ENCODE measurements at regions not wholly inside any gene's neighbourhood (a gene's known extent, or its start where the extent isn't known, plus 50 kb on each side); places are given as distances from the start of the nearest gene placed in this dataset.
"Not testable (repeated sequence)": the region's sequence is repeated elsewhere in the genome, so short reads cannot be mapped to it uniquely, and the experiment has no call there.

- DNase-seq, result no peak
Measured at GRCh38 chr1:188669728-188670382, 1807.8 kb downstream of the BRINP3 start.

DNA sequence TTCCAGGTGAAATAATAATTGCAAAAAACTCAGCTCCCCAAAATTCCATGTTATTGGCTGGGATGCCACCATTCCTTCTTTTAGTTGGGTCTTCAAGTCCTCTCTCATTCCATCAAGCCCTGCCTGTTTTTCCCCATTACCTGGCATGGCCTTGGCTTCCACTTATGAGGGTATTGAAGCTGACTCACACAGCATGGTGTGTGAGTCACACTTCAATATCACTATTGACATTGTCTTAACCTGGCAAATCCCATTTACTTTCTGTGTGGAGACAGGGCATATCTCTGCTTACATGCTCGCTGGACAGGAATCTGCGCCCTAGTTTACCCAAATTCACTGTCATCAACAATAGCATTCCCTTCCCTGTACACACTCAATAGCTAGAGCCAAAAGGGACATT lies 1806.8 kb downstream of the BRINP3 start:
- no peak for DNase-seq

- DNase-seq, result no peak
Measured at GRCh38 chr1:188672153-188672552, 1805.5 kb downstream of the BRINP3 start.

DNA sequence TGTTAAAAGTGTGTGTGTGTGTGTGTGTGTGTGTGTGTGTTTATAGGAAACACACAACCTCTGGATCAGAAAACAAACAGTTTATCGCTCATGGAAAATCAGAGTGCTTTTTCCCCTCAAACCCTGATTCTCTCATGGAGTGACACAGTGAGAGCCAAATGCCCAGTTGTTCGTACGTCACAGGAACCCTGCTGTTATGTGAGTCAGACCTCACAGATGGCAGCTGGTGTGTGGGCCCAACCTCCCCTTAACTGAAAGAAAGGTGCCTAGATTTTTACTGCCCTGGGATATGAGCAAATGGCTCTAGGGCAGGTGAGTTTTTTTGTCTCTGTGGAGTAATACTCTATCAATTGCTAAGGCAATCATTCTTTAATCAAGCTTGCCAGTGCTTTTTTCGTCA lies 1788.1 kb downstream of the BRINP3 start:
- DNase-seq, result no peak

GRCh38 chr1:188700116-188700515 lies 1777.5 kb downstream of the BRINP3 start:
- DNase-seq, result no peak

DNA sequence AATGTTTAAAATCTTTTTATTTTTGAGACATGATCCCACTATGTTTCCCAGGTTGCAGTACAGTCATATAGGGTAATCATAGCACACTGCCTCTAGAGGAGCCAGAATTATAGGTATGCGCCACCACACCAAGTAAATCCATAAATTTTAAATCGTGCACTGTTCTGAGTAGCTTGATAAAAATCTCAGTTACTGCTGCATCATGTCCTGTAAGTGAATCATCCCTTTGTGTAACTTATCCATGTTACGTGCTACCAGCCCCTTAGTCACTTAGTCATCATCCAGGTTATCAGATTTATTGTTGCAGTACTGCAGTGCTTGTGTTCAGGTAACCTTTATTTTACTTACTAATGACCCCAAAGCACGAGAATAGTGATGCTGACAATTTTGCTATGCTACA lies 1770.9 kb downstream of the BRINP3 start:
- DNase-seq, result no peak

GRCh38 chr1:188708795-188709535 lies 1768.7 kb downstream of the BRINP3 start:
- no peak for DNase-seq

DNA sequence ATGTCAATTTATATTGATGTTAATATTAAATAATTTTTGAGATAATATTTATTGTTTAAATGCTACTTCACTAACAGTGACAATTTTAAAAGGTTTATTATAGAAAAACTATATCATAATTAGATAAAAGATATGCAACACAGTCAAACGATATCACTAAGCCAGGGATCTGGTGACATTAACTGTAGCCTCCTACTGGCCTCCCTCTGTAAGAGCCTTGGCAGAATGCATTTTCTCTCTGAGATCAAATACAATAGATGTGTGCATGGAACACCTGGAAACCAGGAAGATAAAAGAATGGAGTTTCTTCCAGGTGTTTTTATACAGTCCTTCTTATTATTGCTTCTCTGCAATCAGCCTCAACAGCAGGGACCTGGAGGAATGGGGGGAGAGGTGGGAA lies 1762.1 kb downstream of the BRINP3 start:
- DNase-seq, result no peak

DNA sequence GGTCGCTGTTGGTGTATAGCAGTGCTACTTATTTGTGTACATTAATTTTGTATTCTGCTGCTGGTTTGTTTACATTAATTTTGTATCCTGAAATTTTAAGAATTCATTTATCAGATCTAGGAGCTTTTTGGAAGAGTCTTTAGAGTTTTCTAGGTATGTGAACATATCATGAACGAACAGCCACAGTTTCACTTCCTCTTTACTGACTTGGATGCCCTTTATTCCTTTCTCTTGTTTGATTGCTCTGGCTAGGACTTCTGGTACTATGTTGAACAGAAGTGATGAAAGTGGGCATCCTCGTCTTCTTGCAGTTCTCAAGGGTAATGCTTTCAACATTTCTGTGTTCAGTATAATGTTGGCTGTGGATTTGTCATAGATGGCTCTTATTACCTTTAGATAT lies 1757.9 kb downstream of the BRINP3 start:
- no peak for DNase-seq

DNA sequence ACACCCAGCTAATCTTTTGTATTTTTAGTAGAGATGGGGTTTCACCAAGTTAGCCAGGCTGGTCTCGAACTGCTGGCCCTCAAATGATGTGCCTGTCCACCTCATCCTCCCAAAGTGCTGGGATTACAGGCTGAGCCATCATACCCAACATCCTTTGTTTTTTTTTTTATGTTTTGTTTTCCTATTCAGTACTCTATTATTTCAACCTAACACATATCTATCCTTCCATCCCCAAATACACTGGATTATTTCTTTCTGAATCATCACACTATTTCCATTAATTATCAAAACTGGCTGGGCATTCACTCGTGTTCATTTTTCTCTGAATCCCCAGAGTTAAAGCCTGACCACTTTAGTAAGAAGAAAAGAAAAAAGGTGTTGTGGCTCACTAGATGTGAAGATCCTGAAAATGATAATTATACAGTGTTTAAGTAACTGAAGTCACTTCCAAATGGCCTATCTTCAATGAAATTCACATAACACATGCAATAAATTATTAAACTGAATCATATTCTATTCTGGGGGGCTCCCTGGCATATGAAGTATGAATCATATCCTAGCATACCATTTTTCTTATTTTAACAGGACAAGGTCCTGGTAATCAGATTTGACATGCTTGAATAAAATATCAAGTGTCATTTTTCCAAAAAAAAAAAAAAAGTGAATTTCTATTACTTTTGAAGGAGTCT lies 1754.2 kb downstream of the BRINP3 start:
- no peak for DNase-seq

- no peak for DNase-seq
Measured at GRCh38 chr1:188729039-188729438, 1748.6 kb downstream of the BRINP3 start.

DNA sequence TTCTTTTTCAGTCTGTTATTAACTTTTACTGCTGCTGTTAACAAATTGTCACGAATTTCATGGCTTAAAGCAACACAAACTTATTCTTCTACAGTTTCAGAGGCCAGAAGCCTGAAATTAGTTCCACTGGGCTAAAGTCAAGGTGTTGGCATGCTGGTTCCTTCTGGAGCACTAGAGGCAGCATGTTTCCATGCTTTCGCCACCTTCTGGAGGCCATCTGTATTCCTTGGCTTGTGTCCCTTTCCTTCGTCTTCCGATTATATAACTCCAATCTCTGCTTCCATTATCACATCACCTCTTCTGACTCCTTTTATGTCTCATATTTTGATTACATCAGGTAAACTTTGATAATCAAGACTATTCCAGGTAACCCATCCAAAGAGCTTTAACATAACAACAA lies 1742.1 kb downstream of the BRINP3 start:
- no peak for DNase-seq

DNA sequence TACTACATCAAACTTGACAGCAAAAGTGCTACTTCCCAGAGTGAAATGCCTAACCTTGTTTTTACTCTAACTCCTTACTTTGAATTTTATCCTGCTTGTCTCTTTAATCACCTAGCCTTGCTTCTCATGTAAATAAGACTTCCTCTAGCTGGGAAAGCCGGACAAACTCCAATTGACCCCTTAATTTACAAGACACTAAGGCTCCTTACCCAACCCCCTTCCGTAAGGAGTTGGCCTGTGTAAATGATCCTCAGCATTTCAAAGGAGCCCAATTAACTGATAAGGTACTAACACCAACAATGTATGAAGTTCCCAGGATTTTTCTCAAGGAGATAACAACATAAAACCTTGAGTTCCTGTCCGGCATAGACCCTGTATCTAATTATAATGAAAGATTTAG lies 1728.4 kb downstream of the BRINP3 start:
- not testable (repeated sequence) for DNase-seq

GRCh38 chr1:188752027-188752426 lies 1725.6 kb downstream of the BRINP3 start:
- not testable (repeated sequence) for DNase-seq

GRCh38 chr1:188757747-188758146 lies 1719.9 kb downstream of the BRINP3 start:
- not testable (repeated sequence) for DNase-seq

- no peak for DNase-seq
Measured at GRCh38 chr1:188761226-188761625, 1716.4 kb downstream of the BRINP3 start.

- no peak for DNase-seq
Measured at GRCh38 chr1:188762166-188762743, 1715.4 kb downstream of the BRINP3 start.

GRCh38 chr1:188763541-188763940 lies 1714.1 kb downstream of the BRINP3 start:
- no peak for DNase-seq

GRCh38 chr1:188769181-188769580 lies 1708.5 kb downstream of the BRINP3 start:
- no peak for DNase-seq

DNA sequence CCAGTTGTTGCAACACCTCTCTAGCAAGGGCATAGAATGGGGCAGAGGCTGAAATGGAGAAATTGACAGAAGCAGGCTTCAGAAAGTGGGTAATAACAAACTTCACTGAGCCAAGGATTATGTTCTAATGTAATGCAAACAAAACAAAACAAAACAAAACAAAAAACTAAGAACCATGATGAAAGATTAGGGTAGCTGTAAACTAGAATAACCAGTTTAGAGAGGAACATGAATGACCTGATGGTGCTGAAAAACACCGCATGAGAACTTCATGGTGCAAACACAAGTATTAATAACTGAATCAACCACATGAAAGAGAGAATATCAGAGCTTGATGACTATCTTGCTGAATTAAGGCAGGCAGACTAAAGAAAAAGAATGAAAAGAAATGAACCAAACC lies 1707.7 kb downstream of the BRINP3 start:
- DNase-seq, result no peak

- DNase-seq, result no peak
Measured at GRCh38 chr1:188778578-188778977, 1699.1 kb downstream of the BRINP3 start.

GRCh38 chr1:188782220-188782841 lies 1695.3 kb downstream of the BRINP3 start:
- no peak for DNase-seq

GRCh38 chr1:188794969-188795368 lies 1682.7 kb downstream of the BRINP3 start:
- DNase-seq, result no peak
